GM12891 (cell line): ENCODE measurements at regions not wholly inside any gene's neighbourhood (a gene's known extent, or its start where the extent isn't known, plus 50 kb on each side); places are given as distances from the start of the nearest gene placed in this dataset.

ENCODE experiments used
- POLR2A ChIP-seq: IDR thresholded peaks from 2 replicates; pipeline ENCODE4 v1.6.1; 2011; ENCODE audit warnings: low read depth, low read length, control low read depth
- POLR2AphosphoS5 ChIP-seq: IDR thresholded peaks from 2 replicates; pipeline ENCODE4 v1.6.1; 2011; ENCODE audit warnings: low read depth, low read length, control low read depth
- SPI1 ChIP-seq: IDR thresholded peaks from 2 replicates; pipeline ENCODE4 v1.6.1; 2011; ENCODE audit warnings: low read depth, low read length, control low read depth

DNA sequence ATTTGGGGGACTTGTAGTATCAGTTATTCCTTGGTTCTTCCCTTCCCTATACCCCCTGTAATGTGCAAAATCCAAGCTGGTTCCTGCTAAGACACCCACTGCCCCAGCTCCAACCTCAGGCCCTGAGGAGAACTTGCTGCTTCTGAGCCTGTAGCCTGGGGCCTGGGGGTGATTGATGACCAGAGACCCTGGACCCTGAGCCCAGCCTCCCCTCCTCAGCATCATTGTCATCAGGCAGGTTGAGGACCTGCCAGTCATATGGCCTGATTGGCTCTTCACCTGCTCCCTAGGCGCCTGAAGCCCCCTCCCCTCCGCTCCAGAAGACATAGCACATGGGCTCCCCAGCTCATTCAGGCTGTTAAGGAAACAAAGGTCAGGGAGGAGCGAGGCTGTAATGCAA lies 73.8 kb upstream of the YWHAQ start:
- no peak for TF ChIP-seq POLR2AphosphoS5
- no peak for TF ChIP-seq POLR2A
- TF ChIP-seq SPI1, result no peak
